ENCODE measurements at regions not wholly inside any gene's neighbourhood (a gene's known extent, or its start where the extent isn't known, plus 50 kb on each side); places are given as distances from the start of the nearest gene placed in this dataset.
A peak's percentile ranks its signal among the peaks of the same experiment; 100 is the strongest.

GRCh38 chr10:52539463-52539862 is 225.4 kb downstream of the DKK1 start:
- H3K27ac ChIP-seq (ENCODE audit: insufficient read depth, low read depth, low read length) = no peak overlapping the region
- FAIRE-seq (peak; percentile 48), DNase-seq (ENCODE audit: low read depth, low spot score) (peak; percentile 33)
- no TSS peak for BruUV-seq (replicated peaks)
- H4K20me1 ChIP-seq (replicated peaks; ENCODE audit: control insufficient read depth, extremely low read depth, insufficient read depth, low read length) = no peaks in the 10 kb centered on the region
- H3K27me3 ChIP-seq (ENCODE audit: control insufficient read depth in 2 of 2, insufficient read depth in 2 of 2, low read length in 2 of 2) = no peaks in the 10 kb centered on the region
- no peak overlapping the region for H3K9ac ChIP-seq (replicated peaks; ENCODE audit: extremely low read depth, insufficient read depth, low read length)
- H3K79me2 ChIP-seq (ENCODE audit: control insufficient read depth, insufficient read depth, low read length) = no peaks in the 10 kb centered on the region
- no peaks in the 10 kb centered on the region for H3K9me1 ChIP-seq (replicated peaks; ENCODE audit: control insufficient read depth, extremely low read depth, insufficient read depth, low read length)
- H3K4me1 ChIP-seq (ENCODE audit: control insufficient read depth, extremely low read depth, insufficient read depth, low read length) = peaks cover 22% of the 10 kb centered on the region
- intact Hi-C loops (cut with micrococcal nuclease) (no loop called here), dilution Hi-C loops (cut with MboI; ENCODE audit: extremely low pct_ligation_motif_present, low sequenced_read_pairs) (no loop called here)
- peak overlapping the region; percentile 29 for H2AFZ ChIP-seq (ENCODE audit: low read depth, low read length)
- no peaks in the 10 kb centered on the region for H3K9me3 ChIP-seq (replicated peaks; ENCODE audit: control insufficient read depth, insufficient read depth, low read length)
- POLR2A ChIA-PET = no interaction called here
- no peaks in the 10 kb centered on the region for H3K36me3 ChIP-seq (ENCODE audit: control insufficient read depth in 2 of 2, extremely low read depth in 1 of 2, insufficient read depth in 2 of 2, low read length in 2 of 2)
- peak overlapping the region; percentile 36 for H3K4me2 ChIP-seq (ENCODE audit: insufficient read depth, low read length)
- no peak overlapping the region for H3K4me3 ChIP-seq (replicated peaks in 1 of 3; ENCODE audit: insufficient read depth in 1 of 3, low read depth in 1 of 3, low read length in 3 of 3)
- TF ChIP-seq FOS (IDR thresholded peaks at IDR 0.05; ENCODE audit: borderline replicate concordance, insufficient read depth, low read length) (peak; percentile 83), MYC (IDR thresholded peaks at IDR 0.05; ENCODE audit: low read depth, low read length) (no peak), POLR2AphosphoS5 (IDR thresholded peaks at IDR 0.05; ENCODE audit: insufficient read depth, low read depth, low read length) (no peak), MAX (IDR thresholded peaks at IDR 0.05; ENCODE audit: insufficient read depth, insufficient read length) (no peak), JUN (IDR thresholded peaks at IDR 0.05; ENCODE audit: borderline replicate concordance, insufficient read depth, insufficient read length, low read depth) (peak; percentile 63), GATA2 (IDR thresholded peaks at IDR 0.05; ENCODE audit: insufficient read depth, insufficient read length, low read depth, low read length) (no peak), EZH2 (IDR thresholded peaks at IDR 0.05; ENCODE audit: borderline replicate concordance, low read depth, low read length, severe bottlenecking) (no peak), POLR2A (IDR thresholded peaks at IDR 0.05; ENCODE audit: low read depth, low read length) (no peak), CTCF (IDR thresholded peaks at IDR 0.05; ENCODE audit: extremely low read depth in 1 of 2, insufficient read depth in 1 of 2, low read depth in 1 of 2, low read length in 2 of 2) (no peak)
- CTCF ChIA-PET = no interaction called here
